AG04450 (cell line): ENCODE measurements at regions not wholly inside any gene's neighbourhood (a gene's known extent, or its start where the extent isn't known, plus 50 kb on each side); places are given as distances from the start of the nearest gene placed in this dataset.

ENCODE experiments used
- CTCF ChIA-PET: fragments of 300-600, 350-600 bp; formaldehyde crosslinking; extraction: SDS; loops from one replicate; lab custom pipeline; 2022; ENCODE audit warnings: antibody characterized with exemption, inconsistent platforms; lab: Charles Lee
- POLR2A ChIA-PET: fragments of 350-600 bp; formaldehyde crosslinking; extraction: SDS; loops from one replicate; lab custom pipeline; 2021; ENCODE audit warnings: antibody characterized with exemption, inconsistent platforms; lab: Yijun Ruan, JAX
- DNase-seq: peaks from one replicate; pipeline ENCODE4 v3.0.0-alpha.2; 2011; ENCODE audit warnings: low read depth, low spot score
- H3K27ac ChIP-seq: one replicate; pipeline ENCODE4 v1.5.1; 2012; ENCODE audit warnings: low read depth, low read length, control low read depth
- H3K27me3 ChIP-seq: one replicate; pipeline ENCODE4 v1.6.0; 2012; ENCODE audit warnings: low read length; ENCODE audit not compliant: control insufficient read depth, insufficient read depth
- H3K4me3 ChIP-seq: 2 replicates; pipeline ENCODE4 v1.5.1; 2011; ENCODE audit warnings: mild to moderate bottlenecking, low read depth, low read length, control low read depth
- H3K9me3 ChIP-seq: 2 replicates; pipeline ENCODE4 v1.5.1; 2012; ENCODE audit warnings: low read length; ENCODE audit not compliant: control insufficient read depth, insufficient read depth
- TF ChIP-seq, protein P1 (sequence below): IDR thresholded peaks from 2 replicates; pipeline ENCODE4 v1.5.1; 2011; ENCODE audit warnings: low read depth, low read length, control low read depth, inconsistent platforms

DNA sequence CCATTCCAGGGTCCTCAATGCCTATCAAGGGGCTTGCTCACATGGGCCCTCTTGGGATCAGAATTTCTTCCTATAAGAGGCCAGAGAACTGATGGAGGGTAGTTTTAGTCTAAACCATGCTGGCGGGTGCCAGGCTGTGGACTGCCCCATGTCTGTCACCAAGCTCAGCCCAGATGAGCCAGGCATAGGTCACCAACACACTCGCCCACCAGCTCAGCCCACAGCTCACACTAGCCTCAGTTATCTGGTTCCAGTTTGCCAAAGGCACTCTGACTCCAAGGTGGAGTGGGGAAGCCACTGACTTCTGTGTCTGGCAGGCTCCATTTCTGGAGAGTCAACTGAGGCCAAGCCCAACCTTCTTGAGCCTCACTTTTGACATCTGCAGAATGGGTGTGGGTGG lies 50.7 kb upstream of the INSYN1 start:
- Histone ChIP-seq H3K27ac (no peak overlapping the region), H3K4me3 (no peak overlapping the region), H3K27me3 (peaks cover 11% of the 10 kb centered on the region), H3K9me3 (no peaks in the 10 kb centered on the region; the same call in 1 of the 2 replicates)
- POLR2A ChIA-PET, result no interaction called here
- no peak for DNase-seq
- TF ChIP-seq, protein P1, sequence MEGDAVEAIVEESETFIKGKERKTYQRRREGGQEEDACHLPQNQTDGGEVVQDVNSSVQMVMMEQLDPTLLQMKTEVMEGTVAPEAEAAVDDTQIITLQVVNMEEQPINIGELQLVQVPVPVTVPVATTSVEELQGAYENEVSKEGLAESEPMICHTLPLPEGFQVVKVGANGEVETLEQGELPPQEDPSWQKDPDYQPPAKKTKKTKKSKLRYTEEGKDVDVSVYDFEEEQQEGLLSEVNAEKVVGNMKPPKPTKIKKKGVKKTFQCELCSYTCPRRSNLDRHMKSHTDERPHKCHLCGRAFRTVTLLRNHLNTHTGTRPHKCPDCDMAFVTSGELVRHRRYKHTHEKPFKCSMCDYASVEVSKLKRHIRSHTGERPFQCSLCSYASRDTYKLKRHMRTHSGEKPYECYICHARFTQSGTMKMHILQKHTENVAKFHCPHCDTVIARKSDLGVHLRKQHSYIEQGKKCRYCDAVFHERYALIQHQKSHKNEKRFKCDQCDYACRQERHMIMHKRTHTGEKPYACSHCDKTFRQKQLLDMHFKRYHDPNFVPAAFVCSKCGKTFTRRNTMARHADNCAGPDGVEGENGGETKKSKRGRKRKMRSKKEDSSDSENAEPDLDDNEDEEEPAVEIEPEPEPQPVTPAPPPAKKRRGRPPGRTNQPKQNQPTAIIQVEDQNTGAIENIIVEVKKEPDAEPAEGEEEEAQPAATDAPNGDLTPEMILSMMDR, result no peak
- CTCF ChIA-PET, result no interaction called here

DNA sequence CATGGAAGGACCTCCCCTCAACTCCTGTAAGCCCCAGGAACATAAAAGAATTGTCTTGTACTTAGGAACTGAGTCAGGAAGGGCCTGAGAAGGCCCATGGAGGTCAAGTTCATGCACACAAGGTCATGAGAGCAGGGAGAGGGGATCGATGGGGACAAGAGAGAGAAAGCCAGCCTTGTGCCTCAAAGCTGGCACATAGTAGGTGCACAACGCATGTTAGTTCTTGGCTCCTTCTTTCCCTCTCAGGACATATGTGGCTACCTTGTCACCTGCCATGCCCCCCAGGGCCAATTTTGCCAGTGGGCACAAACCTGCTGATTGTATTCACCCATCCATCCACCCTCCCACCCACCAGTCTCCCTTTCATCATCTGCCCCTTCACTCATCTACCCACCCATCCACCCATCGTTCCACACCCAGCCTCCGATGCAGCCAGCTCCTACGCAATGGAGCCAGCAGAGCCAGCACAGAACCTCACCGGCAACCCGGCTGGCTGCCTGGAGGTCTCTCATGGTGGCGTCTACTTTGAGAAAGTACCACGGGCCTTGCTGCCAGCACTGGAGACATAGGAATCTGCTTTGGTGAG lies 52.4 kb upstream of the INSYN1 start:
- H3K27me3 ChIP-seq, result peaks cover 18% of the 10 kb centered on the region
- H3K27ac ChIP-seq, result no peak overlapping the region
- TF ChIP-seq, protein P1, result no peak
- no peak for DNase-seq
- CTCF ChIA-PET, result no interaction called here
- H3K4me3 ChIP-seq, result no peak overlapping the region
- no peaks in the 10 kb centered on the region; the same call in 1 of the 2 replicates for H3K9me3 ChIP-seq
- POLR2A ChIA-PET, result no interaction called here

- POLR2A ChIA-PET, result no interaction called here
- Histone ChIP-seq H3K4me3 (no peak overlapping the region), H3K27me3 (peaks cover 18% of the 10 kb centered on the region), H3K9me3 (no peaks in the 10 kb centered on the region; the same call in 1 of the 2 replicates), H3K27ac (no peak overlapping the region)
- DNase-seq, result no peak
- CTCF ChIA-PET, result no interaction called here
- TF ChIP-seq, protein P1, result no peak
These were observed 53.7 kb upstream of the INSYN1 start for GRCh38 chr15:73806698-73807483.

- CTCF ChIA-PET, result no interaction called here
- TF ChIP-seq, protein P1, result no peak
- H3K4me3 ChIP-seq, result no peak overlapping the region
- no peaks in the 10 kb centered on the region; the same call in 1 of the 2 replicates for H3K9me3 ChIP-seq
- no peak overlapping the region for H3K27ac ChIP-seq
- peaks cover 21% of the 10 kb centered on the region for H3K27me3 ChIP-seq
- POLR2A ChIA-PET, result no interaction called here
- DNase-seq, result no peak
These were observed 54.7 kb upstream of the INSYN1 start for GRCh38 chr15:73807865-73808264.
